GM12865 (cell line): ENCODE measurements at regions not wholly inside any gene's neighbourhood (a gene's known extent, or its start where the extent isn't known, plus 50 kb on each side); places are given as distances from the start of the nearest gene placed in this dataset.

Source experiments
- DNase-seq: peaks from one replicate; pipeline ENCODE4 v3.0.0; 2010; ENCODE audit warnings: low read depth
- H3K4me3 ChIP-seq: 2 replicates; pipeline ENCODE4 v1.5.1; 2011; ENCODE audit warnings: mild to moderate bottlenecking, low read depth, low read length, control low read depth
- TF ChIP-seq, protein P1 (sequence below): IDR thresholded peaks from 2 replicates; pipeline ENCODE4 v1.5.1; 2011; ENCODE audit warnings: low read length, control low read depth, low read depth, inconsistent platforms; ENCODE audit not compliant: insufficient read depth; ENCODE audit errors: missing control alignments

GRCh38 chr11:56905442-56905841, 83.3 kb upstream of the OR5AK2 start:
- H3K4me3 ChIP-seq: no peak overlapping the region
- TF ChIP-seq, protein P1, sequence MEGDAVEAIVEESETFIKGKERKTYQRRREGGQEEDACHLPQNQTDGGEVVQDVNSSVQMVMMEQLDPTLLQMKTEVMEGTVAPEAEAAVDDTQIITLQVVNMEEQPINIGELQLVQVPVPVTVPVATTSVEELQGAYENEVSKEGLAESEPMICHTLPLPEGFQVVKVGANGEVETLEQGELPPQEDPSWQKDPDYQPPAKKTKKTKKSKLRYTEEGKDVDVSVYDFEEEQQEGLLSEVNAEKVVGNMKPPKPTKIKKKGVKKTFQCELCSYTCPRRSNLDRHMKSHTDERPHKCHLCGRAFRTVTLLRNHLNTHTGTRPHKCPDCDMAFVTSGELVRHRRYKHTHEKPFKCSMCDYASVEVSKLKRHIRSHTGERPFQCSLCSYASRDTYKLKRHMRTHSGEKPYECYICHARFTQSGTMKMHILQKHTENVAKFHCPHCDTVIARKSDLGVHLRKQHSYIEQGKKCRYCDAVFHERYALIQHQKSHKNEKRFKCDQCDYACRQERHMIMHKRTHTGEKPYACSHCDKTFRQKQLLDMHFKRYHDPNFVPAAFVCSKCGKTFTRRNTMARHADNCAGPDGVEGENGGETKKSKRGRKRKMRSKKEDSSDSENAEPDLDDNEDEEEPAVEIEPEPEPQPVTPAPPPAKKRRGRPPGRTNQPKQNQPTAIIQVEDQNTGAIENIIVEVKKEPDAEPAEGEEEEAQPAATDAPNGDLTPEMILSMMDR: no peak
- no peak for DNase-seq

DNA sequence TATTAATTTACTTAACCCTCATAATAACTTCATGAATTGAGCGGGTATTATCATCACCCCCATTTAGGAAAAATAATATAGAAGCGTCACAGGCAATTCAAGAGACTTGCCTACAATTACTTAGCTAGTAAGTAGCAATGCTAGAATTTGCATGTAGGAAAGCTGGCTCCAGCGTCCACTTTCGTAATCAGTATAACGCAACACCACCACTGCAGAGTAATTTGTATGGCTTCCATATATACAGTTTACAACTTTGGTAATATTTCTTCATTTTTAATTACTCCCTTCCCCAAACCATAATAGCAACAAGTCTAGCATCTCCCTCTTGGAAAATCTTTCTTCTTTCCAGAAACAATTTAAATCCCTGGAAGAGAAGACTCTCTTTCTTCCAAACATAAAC, 89.9 kb upstream of the OR5AK2 start:
- DNase-seq: no peak
- TF ChIP-seq, protein P1: no peak
- no peak overlapping the region for H3K4me3 ChIP-seq

DNA sequence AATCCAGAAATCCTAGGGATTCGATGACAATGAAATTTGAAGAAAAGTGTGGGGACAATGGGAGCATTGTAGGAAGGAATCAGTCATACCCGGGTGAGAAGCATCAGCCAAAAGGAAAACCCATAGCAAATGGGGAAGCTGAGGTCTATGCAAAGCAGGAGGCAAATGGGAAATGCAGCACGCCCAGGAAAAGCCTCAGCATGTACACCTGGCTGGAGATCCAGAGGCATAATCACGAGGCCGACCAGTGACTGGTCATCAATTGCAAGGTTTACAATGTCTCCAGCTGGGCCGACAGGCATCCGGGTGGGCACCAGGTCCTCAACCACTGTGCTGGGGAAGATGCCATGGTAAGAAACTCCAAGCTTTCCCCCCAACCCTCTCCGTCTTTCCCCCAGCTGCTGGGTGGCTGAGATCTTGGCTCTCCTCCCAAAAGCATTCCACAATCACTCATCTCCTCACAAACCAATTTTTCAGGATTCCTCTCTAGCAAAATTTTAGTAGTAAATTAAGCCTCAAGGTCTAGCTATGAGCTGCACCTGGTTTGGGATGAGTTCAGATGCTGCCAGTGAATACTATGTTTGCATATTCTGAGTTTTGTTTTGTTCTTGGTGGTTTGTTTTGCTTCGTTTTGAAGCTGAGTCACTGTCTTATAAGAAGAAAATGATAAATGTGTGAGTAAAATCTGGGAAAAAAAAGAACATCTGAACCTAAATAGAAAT, 98.0 kb upstream of the OR5AK2 start:
- TF ChIP-seq, protein P1: no peak

GRCh38 chr11:56889986-56890385, 98.7 kb upstream of the OR5AK2 start:
- DNase-seq: no peak
- TF ChIP-seq, protein P1: no peak
- H3K4me3 ChIP-seq: no peak overlapping the region

More for the DNA sequence above, 98.0 kb upstream of the OR5AK2 start:
- H3K4me3 ChIP-seq: no peak overlapping the region
- no peak for DNase-seq

GRCh38 chr11:56887940-56888339, 100.8 kb upstream of the OR5AK2 start:
- TF ChIP-seq, protein P1: no peak
- DNase-seq: no peak
- H3K4me3 ChIP-seq: no peak overlapping the region

GRCh38 chr11:56886455-56886854, 102.3 kb upstream of the OR5AK2 start:
- TF ChIP-seq, protein P1: no peak
- no peak overlapping the region for H3K4me3 ChIP-seq
- DNase-seq: no peak

GRCh38 chr11:56885854-56886253, 102.9 kb upstream of the OR5AK2 start:
- no peak for DNase-seq
- H3K4me3 ChIP-seq: no peak overlapping the region
- TF ChIP-seq, protein P1: no peak
